ENCODE measurements at regions not wholly inside any gene's neighbourhood (a gene's known extent, or its start where the extent isn't known, plus 50 kb on each side); places are given as distances from the start of the nearest gene placed in this dataset.

- intact Hi-C loops (cut with micrococcal nuclease; ENCODE audit: unreplicated experiment): no loop called here
- ChIA-PET POLR2A (no interaction called here), CTCF (ENCODE audit: unreplicated experiment) (no interaction called here)
- Histone ChIP-seq H3K9me2 (ENCODE audit: insufficient read depth, low read length) (no peaks in the 10 kb centered on the region), H3K79me2 (ENCODE audit: insufficient read depth, low read depth, low read length) (no peaks in the 10 kb centered on the region), H3K4me2 (ENCODE audit: low read length) (no peak overlapping the region), H3K4me1 (ENCODE audit: insufficient read depth, low read length, poor library complexity, severe bottlenecking) (no peaks in the 10 kb centered on the region), H3K27ac (ENCODE audit: low read depth, low read length, poor library complexity, severe bottlenecking) (no peak overlapping the region), H3K4me3 (ENCODE audit: low read depth, low read length, poor library complexity, severe bottlenecking) (no peak overlapping the region), H4K20me1 (ENCODE audit: insufficient read depth, low read length) (no peaks in the 10 kb centered on the region), H3K9me3 (ENCODE audit: low read length) (no peaks in the 10 kb centered on the region), H3K36me3 (ENCODE audit: insufficient read depth, low read length) (no peaks in the 10 kb centered on the region), H2AFZ (ENCODE audit: low read length) (no peak overlapping the region)
- TF ChIP-seq EZH2phosphoT487 (IDR thresholded peaks at IDR 0.05; ENCODE audit: borderline replicate concordance, low read depth, low read length): no peak
- TF ChIP-seq, protein P1, sequence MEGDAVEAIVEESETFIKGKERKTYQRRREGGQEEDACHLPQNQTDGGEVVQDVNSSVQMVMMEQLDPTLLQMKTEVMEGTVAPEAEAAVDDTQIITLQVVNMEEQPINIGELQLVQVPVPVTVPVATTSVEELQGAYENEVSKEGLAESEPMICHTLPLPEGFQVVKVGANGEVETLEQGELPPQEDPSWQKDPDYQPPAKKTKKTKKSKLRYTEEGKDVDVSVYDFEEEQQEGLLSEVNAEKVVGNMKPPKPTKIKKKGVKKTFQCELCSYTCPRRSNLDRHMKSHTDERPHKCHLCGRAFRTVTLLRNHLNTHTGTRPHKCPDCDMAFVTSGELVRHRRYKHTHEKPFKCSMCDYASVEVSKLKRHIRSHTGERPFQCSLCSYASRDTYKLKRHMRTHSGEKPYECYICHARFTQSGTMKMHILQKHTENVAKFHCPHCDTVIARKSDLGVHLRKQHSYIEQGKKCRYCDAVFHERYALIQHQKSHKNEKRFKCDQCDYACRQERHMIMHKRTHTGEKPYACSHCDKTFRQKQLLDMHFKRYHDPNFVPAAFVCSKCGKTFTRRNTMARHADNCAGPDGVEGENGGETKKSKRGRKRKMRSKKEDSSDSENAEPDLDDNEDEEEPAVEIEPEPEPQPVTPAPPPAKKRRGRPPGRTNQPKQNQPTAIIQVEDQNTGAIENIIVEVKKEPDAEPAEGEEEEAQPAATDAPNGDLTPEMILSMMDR (conservative IDR thresholded peaks at IDR 0.05; ENCODE audit: low read length): no peak
- BruUV-seq (replicated peaks): no TSS peak
- DNase-seq (ENCODE audit: low spot score): no peak
These were observed 191.9 kb downstream of the RPS24 start for GRCh38 chr10:78225594-78225993.

- no peaks in the 10 kb centered on the region for H3K9me2 ChIP-seq (ENCODE audit: insufficient read depth, low read length)
- H2AFZ ChIP-seq (ENCODE audit: low read length): no peak overlapping the region
- intact Hi-C loops (cut with micrococcal nuclease; ENCODE audit: unreplicated experiment): no loop called here
- ChIA-PET CTCF (ENCODE audit: unreplicated experiment) (no interaction called here), POLR2A (no interaction called here)
- no peak for DNase-seq (ENCODE audit: low spot score)
- no peaks in the 10 kb centered on the region for H3K9me3 ChIP-seq (ENCODE audit: low read length)
- H3K36me3 ChIP-seq (ENCODE audit: insufficient read depth, low read length): no peaks in the 10 kb centered on the region
- no peaks in the 10 kb centered on the region for H4K20me1 ChIP-seq (ENCODE audit: insufficient read depth, low read length)
- no peak overlapping the region for H3K27ac ChIP-seq (ENCODE audit: low read depth, low read length, poor library complexity, severe bottlenecking)
- H3K4me1 ChIP-seq (ENCODE audit: insufficient read depth, low read length, poor library complexity, severe bottlenecking): no peaks in the 10 kb centered on the region
- no peak for TF ChIP-seq EZH2phosphoT487 (IDR thresholded peaks at IDR 0.05; ENCODE audit: borderline replicate concordance, low read depth, low read length)
- TF ChIP-seq, protein P1 (conservative IDR thresholded peaks at IDR 0.05; ENCODE audit: low read length): no peak
- no peak overlapping the region for H3K4me3 ChIP-seq (ENCODE audit: low read depth, low read length, poor library complexity, severe bottlenecking)
- no TSS peak for BruUV-seq (replicated peaks)
- H3K4me2 ChIP-seq (ENCODE audit: low read length): no peak overlapping the region
- no peaks in the 10 kb centered on the region for H3K79me2 ChIP-seq (ENCODE audit: insufficient read depth, low read depth, low read length)
These were observed 195.8 kb downstream of the RPS24 start for GRCh38 chr10:78229489-78229888.

GRCh38 chr10:78229950-78230675 is 196.4 kb downstream of the RPS24 start:
- H2AFZ ChIP-seq (ENCODE audit: low read length): no peak overlapping the region
- intact Hi-C loops (cut with micrococcal nuclease; ENCODE audit: unreplicated experiment): no loop called here

More at GRCh38 chr10:78229950-78230675, 196.4 kb downstream of the RPS24 start:
- Histone ChIP-seq H3K9me2 (ENCODE audit: insufficient read depth, low read length) (no peaks in the 10 kb centered on the region), H3K4me2 (ENCODE audit: low read length) (no peak overlapping the region), H3K27ac (ENCODE audit: low read depth, low read length, poor library complexity, severe bottlenecking) (no peak overlapping the region), H4K20me1 (ENCODE audit: insufficient read depth, low read length) (no peaks in the 10 kb centered on the region), H3K9me3 (ENCODE audit: low read length) (no peaks in the 10 kb centered on the region), H3K36me3 (ENCODE audit: insufficient read depth, low read length) (no peaks in the 10 kb centered on the region), H3K4me1 (ENCODE audit: insufficient read depth, low read length, poor library complexity, severe bottlenecking) (no peaks in the 10 kb centered on the region), H3K79me2 (ENCODE audit: insufficient read depth, low read depth, low read length) (no peaks in the 10 kb centered on the region), H3K4me3 (ENCODE audit: low read depth, low read length, poor library complexity, severe bottlenecking) (no peak overlapping the region)
- CTCF ChIA-PET (ENCODE audit: unreplicated experiment): no interaction called here
- BruUV-seq (replicated peaks): no TSS peak
- DNase-seq (ENCODE audit: low spot score): no peak
- TF ChIP-seq, protein P1 (conservative IDR thresholded peaks at IDR 0.05; ENCODE audit: low read length): no peak
- TF ChIP-seq EZH2phosphoT487 (IDR thresholded peaks at IDR 0.05; ENCODE audit: borderline replicate concordance, low read depth, low read length): no peak
- POLR2A ChIA-PET: no interaction called here

All from OCI-LY7 (cell line).